ENCODE measurements at regions not wholly inside any gene's neighbourhood (a gene's known extent, or its start where the extent isn't known, plus 50 kb on each side); places are given as distances from the start of the nearest gene placed in this dataset.
"Not testable (repeated sequence)": the region's sequence is repeated elsewhere in the genome, so short reads cannot be mapped to it uniquely, and the experiment has no call there.

DNA sequence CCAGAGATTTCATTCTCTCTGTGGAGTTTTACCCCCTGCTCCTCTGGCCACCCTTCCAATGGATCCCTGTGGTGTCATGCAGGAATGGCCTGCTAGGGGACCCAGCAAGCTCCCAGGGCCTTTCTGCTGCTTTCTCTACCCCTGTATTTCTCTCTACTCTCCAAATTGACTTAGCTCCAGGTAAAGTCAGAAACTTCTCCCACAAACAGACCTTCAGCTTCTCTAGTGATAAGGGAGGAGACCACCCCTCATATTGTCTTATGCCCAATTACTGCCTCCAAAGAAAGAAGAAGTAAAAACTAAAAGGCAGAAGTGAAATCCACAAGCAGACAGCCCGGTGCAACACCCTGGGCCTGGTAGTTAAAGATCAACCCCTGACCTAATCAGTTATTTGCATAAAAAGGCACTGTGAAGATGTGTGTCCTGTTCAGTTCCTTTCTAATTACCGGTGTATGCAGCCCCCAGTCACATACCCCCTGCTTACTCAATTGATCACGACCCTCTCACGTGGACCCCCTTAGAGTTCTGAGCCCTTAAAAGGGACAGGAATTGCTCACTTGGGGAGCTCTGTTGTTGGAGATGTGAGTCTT is 104.7 kb upstream of the EPB41L4A start:
- TF ChIP-seq POLR2A (IDR thresholded peaks at IDR 0.05), result not testable (repeated sequence)
- TF ChIP-seq, protein P1, sequence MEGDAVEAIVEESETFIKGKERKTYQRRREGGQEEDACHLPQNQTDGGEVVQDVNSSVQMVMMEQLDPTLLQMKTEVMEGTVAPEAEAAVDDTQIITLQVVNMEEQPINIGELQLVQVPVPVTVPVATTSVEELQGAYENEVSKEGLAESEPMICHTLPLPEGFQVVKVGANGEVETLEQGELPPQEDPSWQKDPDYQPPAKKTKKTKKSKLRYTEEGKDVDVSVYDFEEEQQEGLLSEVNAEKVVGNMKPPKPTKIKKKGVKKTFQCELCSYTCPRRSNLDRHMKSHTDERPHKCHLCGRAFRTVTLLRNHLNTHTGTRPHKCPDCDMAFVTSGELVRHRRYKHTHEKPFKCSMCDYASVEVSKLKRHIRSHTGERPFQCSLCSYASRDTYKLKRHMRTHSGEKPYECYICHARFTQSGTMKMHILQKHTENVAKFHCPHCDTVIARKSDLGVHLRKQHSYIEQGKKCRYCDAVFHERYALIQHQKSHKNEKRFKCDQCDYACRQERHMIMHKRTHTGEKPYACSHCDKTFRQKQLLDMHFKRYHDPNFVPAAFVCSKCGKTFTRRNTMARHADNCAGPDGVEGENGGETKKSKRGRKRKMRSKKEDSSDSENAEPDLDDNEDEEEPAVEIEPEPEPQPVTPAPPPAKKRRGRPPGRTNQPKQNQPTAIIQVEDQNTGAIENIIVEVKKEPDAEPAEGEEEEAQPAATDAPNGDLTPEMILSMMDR (IDR thresholded peaks at IDR 0.05), result not testable (repeated sequence)
